ENCODE measurements at regions not wholly inside any gene's neighbourhood (a gene's known extent, or its start where the extent isn't known, plus 50 kb on each side); places are given as distances from the start of the nearest gene placed in this dataset.

GRCh38 chr1:198864695-198865094 lies 225.9 kb downstream of the PTPRC start:
- no peak for DNase-seq

GRCh38 chr1:198865319-198865718 lies 226.5 kb downstream of the PTPRC start:
- no peak for DNase-seq

DNA sequence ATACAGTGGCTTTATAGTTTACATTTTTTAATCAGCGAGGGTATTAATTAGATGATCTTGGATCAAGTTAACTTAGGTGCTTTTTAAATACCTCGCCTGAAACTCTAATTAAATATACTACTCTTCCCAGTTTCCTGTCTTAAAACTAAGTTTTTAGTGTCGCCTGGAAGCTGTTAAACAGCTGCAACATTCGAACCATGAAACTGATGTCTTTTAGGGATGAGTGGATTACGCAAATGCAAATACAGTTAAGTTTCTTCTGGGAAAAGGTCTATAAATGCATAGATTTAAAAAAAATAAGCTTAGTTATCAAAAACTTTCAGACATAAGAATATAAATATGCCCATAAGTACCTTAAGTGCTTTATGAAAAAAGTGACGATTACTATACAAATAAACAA lies 228.3 kb downstream of the PTPRC start:
- no peak for DNase-seq

DNA sequence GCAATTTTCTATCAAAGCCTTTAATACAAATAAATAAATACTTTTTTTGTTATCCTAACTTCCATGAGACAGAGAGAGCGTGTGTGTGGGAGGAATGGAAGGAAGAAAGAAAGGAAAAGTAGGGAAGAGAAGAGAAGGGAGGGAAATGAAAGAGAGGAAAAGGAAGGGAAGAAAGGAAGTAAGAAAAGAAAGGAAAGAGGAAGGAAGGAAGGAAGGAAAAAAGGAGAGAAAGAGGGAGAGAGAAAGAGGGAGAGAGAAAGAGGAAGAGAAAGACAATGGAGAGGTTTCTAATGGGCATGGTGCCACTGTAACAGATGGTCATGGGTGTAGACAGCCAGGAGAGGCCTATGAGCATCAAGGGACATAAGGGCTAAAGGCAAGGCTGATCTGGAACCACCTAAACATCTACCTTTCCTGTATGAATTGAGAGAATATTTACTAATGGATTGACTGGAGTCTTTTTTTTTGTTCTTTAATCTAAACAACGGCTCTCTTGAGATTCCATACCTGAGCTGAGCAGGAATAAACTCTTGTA lies 234.9 kb downstream of the PTPRC start:
- DNase-seq, result peak in 1 of 14 donors; percentile 44

- DNase-seq, result peak in 10 of 14 donors; percentile 6 to 65 (median 21)
Measured at GRCh38 chr1:198876371-198876871, 237.6 kb downstream of the PTPRC start.

DNA sequence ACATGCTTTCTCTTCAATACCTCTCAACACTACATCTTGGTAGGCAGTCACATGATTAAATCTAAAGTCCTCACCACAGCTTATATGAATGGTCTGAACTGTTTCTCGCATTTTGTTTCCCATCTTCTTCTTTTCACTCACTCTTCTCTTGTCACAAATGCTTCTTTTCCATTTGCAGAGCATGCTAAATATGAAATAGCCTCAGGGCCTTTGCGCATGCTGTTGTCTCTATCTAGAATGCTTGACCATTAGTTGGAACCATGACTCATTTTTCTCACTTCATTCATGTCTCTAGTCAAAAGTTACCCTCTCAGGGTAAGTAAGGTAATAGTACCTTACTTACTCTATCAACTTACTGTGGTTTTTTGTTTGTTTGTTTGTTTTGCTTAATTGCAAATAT lies 239.7 kb downstream of the PTPRC start:
- no peak for DNase-seq

DNA sequence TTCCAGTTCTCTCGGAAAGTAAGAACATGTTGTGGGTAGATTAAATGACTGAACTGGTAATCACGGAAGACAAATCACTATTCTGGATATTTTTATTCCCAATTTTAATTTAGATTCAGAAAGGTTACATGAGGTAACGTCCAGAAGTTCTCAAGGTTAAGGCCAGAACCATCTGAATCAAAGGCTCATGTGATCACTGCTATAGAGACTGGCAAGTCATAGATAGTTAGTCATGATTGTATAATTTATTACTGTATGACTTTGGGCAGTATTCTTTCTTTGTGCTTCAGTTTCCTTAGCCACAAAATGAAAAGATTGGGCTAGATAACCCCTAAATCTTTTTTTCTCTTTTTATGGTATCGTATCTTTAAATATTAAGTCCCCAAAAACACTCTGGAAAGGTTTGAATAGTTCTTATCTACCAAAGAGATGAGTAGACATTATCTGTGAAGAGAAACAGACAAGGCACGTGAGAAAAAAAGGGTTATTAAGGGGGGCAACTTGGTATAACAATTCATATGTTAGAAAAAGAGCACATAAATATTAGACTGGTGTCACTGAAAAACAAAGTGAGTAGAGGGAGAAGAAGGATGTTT lies 241.0 kb downstream of the PTPRC start:
- DNase-seq, result no peak

- DNase-seq, result no peak
Measured at GRCh38 chr1:198880397-198880796, 241.6 kb downstream of the PTPRC start.

DNA sequence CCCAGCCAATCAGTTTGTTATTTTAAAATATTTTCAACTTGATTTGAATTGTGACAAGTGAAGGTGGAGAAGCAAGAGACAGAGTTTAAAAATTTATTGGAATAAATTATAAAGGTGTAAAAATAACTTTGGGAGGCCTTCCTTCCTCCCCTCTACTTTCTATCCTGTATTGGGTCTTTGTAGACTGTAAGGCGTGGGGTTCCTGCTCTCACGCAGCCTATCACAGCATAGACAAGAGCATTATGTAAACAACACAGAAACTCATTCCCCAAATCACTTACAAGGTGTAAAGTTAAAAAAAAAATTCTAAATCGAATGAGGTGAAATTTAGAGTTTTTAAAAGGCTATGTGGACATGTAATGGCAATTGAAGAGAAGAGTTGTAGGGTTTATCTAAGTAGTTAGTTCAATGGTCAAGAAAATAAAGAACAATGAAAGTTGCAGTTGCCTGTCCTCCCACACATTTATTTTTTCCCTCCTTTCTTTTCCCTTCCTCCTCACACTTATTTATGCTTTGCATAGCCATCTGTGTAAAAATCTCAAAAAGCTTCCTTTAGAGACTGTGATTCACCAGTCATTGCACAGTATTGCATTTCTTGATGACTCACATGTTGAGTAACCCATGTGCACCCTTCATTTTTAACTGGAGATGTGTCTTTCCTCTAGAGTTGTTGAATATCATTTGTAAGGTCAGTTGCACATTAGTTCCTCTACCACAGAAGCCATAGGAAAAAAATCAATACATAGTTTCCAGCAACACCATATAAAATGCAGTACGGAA lies 242.2 kb downstream of the PTPRC start:
- no peak for DNase-seq

DNA sequence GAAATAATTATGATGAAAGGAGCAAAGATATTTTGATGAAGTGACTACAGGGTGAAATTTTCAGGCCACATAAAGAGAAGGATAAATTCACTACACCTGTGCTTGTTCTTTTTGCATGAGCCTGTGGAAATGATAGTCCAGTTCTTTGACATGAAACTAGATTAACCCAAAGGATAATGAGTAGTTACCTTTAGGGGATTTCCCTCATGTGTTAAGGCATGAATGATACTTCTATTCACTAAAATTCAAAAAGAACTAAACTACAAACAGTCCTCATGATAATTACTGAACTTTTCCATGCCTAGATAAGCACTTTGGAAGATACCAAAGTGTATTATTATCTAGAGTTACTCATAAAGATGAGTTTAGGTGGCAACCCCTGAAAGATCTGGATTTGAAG lies 244.3 kb downstream of the PTPRC start:
- no peak for DNase-seq

DNA sequence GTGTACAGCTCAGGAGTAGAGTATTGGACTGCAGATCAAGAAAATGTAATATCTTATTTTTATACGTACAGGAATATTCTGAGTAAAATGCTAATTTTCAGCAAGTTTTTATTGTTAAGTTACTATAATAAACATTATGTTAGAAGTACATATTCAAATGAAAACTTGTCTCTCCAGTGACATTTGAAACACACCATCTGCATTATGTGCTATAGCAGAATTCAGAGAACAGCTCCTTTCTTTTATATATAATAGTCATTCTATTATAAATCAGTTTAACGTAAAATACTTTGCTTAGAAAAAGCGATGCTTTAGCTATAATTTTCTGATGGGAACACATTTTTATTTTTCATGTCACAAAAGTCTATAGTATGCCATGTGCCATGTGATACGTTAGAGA lies 249.0 kb downstream of the PTPRC start:
- DNase-seq, result no peak

DNA sequence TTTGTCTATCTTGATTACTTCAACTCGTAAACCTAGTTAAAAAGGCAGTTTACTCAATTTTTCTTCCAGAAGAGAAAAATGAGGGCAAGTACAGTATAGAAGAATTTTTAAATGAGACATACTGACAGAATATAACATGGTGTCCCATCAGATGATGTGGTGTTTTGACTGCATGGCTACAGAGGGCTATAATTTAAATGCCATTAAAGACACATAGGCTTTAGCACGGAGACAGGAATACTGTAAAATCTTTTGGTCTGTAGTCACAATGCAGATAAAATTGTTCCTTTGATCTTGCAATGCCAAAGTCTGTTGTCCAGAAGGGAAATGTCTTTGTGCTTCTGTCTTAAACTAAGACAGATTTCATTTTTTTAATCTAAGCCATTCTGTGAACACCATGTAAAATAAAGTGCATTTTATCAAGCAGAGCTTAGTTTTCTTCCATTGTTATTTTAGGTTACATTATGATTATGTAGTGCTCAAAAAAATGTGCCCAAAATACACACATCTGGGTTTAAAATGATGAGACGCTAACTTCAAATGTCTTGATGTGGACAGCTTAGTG lies 249.6 kb downstream of the PTPRC start:
- no peak for DNase-seq

GRCh38 chr1:198889101-198889500 lies 250.3 kb downstream of the PTPRC start:
- DNase-seq, result no peak

DNA sequence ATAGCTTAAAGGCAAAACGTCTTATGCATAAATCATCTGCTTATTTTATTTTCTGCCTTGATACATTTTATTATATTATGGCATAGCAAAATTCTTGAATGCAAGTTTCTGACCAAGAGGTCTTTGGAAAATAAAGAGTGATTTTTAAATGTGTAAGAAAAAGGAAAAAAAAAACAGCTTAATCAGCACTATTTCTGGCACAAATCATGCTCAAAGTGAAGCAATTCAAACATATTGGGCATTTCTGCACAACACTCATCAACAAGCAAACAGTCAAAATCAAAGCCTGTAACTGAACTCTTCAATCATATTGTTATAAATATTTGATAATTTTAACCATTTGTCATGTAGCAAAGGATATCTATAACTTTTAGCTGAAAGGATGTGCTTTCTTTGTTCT lies 250.9 kb downstream of the PTPRC start:
- DNase-seq, result no peak

DNA sequence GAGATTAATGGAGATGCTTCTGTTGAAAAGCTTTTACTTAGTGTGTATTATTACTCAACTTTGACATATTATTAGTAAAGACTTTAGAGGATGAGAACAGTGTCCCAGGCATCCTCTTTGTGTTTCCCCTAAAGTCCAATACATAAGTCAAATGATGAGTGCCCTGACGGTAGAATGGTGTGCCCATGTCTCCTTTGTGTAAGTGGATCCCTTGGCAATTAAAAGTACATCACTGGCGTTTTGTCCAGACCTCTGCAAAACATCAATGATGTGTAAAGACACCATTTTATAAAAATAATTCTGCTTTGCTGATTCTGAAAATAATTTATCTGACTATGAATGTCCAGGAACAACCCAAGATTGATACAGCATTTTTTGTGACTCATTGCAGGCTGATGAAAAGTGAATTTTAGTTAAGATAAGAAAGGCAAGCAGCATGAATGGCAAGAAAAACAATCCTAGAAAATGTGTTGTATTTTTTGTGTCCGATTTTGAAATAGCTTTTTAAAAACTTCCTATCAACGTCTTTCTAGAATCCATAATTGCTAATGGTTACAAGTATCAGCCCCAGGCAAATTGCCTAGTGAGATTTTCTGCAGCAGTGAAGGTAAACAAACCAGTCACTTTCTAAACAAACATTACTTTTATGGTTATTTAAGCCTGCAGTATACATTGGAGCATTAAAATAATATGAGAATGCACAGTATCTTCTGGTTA lies 251.5 kb downstream of the PTPRC start:
- DNase-seq, result no peak

GRCh38 chr1:198892065-198892464 lies 253.2 kb downstream of the PTPRC start:
- no peak for DNase-seq

DNA sequence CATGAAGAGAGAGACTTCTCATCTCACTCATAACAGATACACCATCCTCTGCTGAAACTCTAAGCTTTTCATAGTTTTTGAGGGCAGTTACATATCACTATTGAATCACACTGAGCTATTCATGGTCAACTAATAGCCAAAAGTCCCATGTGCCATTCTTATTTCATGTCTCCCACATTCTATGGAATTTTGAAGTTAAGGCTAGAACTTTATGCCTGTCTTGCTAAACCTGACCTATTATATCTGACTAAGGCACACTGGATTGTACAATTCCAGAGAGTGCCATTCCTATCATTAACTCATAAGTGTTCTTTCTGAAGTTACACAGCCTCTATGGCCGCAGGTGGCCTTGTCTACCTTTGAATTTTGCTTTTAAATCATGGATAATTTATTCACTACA lies 254.3 kb downstream of the PTPRC start:
- no peak for DNase-seq

DNA sequence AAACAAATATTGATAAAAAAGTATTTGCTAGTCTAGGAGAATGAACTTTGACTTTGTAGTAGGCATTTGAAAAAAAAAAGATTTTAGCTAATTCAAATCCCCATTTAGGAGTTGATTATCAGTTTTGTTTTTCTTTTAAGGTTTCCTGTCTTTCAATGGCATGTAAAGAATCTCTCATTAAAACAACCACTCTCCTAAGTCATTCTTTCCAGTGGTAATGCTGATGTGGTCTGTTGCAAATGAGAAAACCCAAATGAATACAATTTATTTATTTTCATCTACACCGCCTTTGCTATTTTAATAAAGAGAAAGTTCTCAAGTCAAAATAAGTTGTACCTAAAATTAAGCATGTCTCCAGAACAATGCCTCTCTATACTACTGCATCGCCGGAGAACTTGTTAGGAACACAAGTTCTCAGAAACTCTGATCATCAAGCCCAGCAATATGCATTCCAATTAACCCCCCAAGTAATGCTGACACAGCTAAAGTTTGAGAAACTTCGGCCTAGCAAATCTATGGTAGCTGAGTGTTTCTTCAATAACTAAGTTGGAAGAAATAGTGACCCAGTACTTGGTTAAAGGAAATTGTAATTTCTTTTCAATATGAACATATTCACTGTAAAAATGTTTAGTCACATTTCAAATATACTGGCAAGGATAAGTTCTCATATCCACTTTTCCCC lies 255.1 kb downstream of the PTPRC start:
- DNase-seq, result no peak

GRCh38 chr1:198901266-198901665 lies 262.4 kb downstream of the PTPRC start:
- DNase-seq, result peak in 2 of 14 donors; percentile 1 to 31

DNA sequence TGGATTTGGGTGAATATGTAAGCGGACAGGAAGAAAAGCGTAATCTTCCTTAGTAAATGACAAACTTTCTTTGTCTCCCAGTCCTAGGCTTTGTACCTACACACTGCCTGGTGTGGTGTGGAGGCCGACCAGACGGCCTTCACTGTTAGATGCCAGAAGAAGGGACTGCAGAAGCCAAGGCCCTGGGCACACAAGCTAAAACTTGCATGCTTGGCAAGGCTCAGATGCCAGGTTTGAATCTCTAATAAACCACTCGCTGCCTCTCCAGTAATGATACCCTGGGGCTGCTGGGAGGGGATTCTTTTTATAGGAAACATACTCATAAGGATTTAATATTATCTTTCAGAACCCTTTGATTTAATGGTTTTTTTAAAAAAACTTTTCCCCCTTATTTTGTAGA lies 263.8 kb downstream of the PTPRC start:
- peak in 2 of 14 donors; percentile 2 to 56 for DNase-seq

DNA sequence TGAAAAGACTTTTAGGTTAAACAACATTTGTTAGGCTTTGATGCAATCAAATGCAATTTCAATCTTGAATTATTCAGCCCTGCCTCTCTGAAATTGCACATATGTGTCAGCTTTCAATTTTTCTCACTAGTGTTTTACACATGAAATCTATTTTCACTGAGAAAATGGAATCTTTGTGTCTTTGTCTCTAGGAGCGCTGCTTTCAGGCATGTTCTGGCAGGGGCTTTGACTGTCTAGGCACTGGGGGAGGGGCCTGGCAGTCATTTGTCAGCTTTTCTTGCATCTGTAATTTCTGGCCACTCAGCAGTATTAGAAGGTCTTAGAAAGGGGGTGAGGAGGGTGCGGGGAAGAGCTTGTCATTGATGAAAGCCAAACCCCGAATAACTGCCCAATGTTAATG lies 264.4 kb downstream of the PTPRC start:
- DNase-seq, result peak in 8 of 14 donors; percentile 12 to 52 (median 32)

- DNase-seq, result no peak
Measured at GRCh38 chr1:198903621-198904020, 264.8 kb downstream of the PTPRC start.

Measured in C1 segment of cervical spinal cord (tissue), 14 donors.